Testis (tissue), 2 donors: ENCODE measurements at regions not wholly inside any gene's neighbourhood (a gene's known extent, or its start where the extent isn't known, plus 50 kb on each side); places are given as distances from the start of the nearest gene placed in this dataset.

Source experiments
- POLR2A ChIP-seq: fragments of 450-650 bp; IDR thresholded peaks from one replicate; pipeline ENCODE4 v1.6.1; 2017; ENCODE audit warnings: antibody characterized with exemption, mild to moderate bottlenecking, moderate library complexity
- TF ChIP-seq, protein P1 (sequence below), 3 experiments: fragments of 450-650 bp in 2 of 3; fragments of 200-600 bp in 1 of 3; sonication (generic) in 1 of 3; IDR thresholded peaks; one replicate each; pipeline ENCODE4 v1.5.1; 2016 to 2019; ENCODE audit warnings: antibody characterized with exemption in 3 of 3, mild to moderate bottlenecking in 2 of 3, moderate library complexity in 1 of 3

DNA sequence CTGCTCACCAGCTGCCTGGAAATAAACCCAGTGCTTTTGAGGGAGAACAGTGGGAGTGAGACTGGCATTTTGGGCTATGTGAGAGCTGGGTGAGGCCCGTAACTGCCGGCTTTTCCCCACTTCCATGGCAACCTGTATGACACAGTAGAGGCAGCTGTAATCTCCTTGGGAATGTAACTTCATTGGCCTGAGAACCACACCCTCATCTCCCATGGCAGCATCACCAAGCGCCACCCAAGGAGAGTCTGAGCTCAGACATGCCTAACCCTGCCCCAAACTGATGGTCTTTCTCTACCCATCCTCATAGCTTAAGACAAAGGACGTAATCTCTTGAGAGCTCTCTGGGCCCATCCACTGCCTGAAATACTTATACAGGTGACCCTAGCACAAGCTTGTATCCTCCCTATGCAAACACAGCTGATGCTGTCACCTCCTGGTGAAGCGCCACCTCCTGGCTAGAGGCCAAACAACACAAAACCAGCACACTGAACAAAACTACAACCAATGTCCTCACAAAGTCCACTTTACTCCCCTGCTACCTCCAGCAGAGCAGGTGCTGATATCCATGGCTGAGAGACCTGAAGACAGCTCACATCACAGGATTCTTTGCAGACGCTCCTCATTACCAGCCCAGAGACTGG lies 763.4 kb upstream of the NRXN1 start:
- TF ChIP-seq, protein P1, sequence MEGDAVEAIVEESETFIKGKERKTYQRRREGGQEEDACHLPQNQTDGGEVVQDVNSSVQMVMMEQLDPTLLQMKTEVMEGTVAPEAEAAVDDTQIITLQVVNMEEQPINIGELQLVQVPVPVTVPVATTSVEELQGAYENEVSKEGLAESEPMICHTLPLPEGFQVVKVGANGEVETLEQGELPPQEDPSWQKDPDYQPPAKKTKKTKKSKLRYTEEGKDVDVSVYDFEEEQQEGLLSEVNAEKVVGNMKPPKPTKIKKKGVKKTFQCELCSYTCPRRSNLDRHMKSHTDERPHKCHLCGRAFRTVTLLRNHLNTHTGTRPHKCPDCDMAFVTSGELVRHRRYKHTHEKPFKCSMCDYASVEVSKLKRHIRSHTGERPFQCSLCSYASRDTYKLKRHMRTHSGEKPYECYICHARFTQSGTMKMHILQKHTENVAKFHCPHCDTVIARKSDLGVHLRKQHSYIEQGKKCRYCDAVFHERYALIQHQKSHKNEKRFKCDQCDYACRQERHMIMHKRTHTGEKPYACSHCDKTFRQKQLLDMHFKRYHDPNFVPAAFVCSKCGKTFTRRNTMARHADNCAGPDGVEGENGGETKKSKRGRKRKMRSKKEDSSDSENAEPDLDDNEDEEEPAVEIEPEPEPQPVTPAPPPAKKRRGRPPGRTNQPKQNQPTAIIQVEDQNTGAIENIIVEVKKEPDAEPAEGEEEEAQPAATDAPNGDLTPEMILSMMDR (IDR thresholded peaks at IDR 0.05) = no peak
- no peak for TF ChIP-seq POLR2A
